IPS-20b (cell line): ENCODE measurements at regions not wholly inside any gene's neighbourhood (a gene's known extent, or its start where the extent isn't known, plus 50 kb on each side); places are given as distances from the start of the nearest gene placed in this dataset.

ENCODE experiments used
- H3K27ac ChIP-seq: one replicate; pipeline ENCODE4 v1.5.1; 2013; ENCODE audit warnings: low read length
- H3K27me3 ChIP-seq: 2 replicates; pipeline ENCODE4 v1.6.1; 2013; ENCODE audit warnings: mild to moderate bottlenecking, low read length, inconsistent platforms; ENCODE audit not compliant: insufficient read depth
- H3K36me3 ChIP-seq: 2 replicates; pipeline ENCODE4 v1.6.1; 2013; ENCODE audit warnings: low read depth, mild to moderate bottlenecking, inconsistent platforms, low read length, moderate library complexity; ENCODE audit not compliant: insufficient read depth
- H3K4me1 ChIP-seq: 2 replicates; pipeline ENCODE4 v1.6.1; 2013; ENCODE audit warnings: mild to moderate bottlenecking, control low read depth, inconsistent platforms, low read length, moderate library complexity; ENCODE audit not compliant: insufficient read depth
- H3K4me3 ChIP-seq: 2 replicates; pipeline ENCODE4 v1.5.1; 2013; ENCODE audit warnings: mild to moderate bottlenecking, low read length, inconsistent platforms
- H3K9ac ChIP-seq: 2 replicates; pipeline ENCODE4 v1.6.1; 2013; ENCODE audit warnings: low read depth, mild to moderate bottlenecking, inconsistent platforms, low read length, moderate library complexity
- H3K9me3 ChIP-seq: 2 replicates; pipeline ENCODE4 v1.6.1; 2013; ENCODE audit warnings: mild to moderate bottlenecking, low read depth, low read length, inconsistent platforms; ENCODE audit not compliant: insufficient read depth

DNA sequence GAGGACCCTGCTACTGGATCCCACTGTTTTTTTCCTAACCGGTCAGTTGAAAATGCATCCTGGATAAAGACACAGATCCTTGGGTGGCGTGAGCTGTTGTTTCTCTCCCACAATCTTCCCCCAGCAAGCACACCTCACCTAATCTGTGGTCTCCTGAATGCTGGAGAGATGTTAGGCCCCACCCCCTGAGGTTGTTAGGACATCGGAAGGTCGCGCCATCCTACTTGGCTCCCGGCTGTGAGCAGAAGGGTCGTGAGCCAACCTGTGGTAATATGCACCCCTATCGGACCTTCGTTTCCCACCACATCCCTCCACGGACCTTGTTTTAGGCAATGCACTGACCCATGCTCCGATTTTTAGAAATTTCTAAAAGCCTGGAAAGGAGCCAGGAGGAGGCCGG lies 89.9 kb upstream of the IPO9 start:
- Histone ChIP-seq H3K4me3 (peak overlapping the region; percentile 88), H3K9ac (peak overlapping the region; percentile 85; the same call in 1 of the 2 replicates), H3K36me3 (no peaks in the 10 kb centered on the region), H3K4me1 (peaks cover 57% of the 10 kb centered on the region), H3K27me3 (no peaks in the 10 kb centered on the region), H3K27ac (no peak overlapping the region), H3K9me3 (no peaks in the 10 kb centered on the region)

- peak overlapping the region; percentile 85 for H3K9ac ChIP-seq
- peak overlapping the region; percentile 32 for H3K27ac ChIP-seq
- H3K4me1 ChIP-seq, result peaks cover 57% of the 10 kb centered on the region
- no peaks in the 10 kb centered on the region for H3K36me3 ChIP-seq
- peak overlapping the region; percentile 88 for H3K4me3 ChIP-seq
- H3K9me3 ChIP-seq, result no peaks in the 10 kb centered on the region
- H3K27me3 ChIP-seq, result no peaks in the 10 kb centered on the region
Measured at GRCh38 chr1:201739492-201740085, 89.4 kb upstream of the IPO9 start.

GRCh38 chr1:201740086-201740541 lies 88.8 kb upstream of the IPO9 start:
- Histone ChIP-seq H3K4me3 (peak overlapping the region; percentile 88), H3K4me1 (peaks cover 57% of the 10 kb centered on the region), H3K9me3 (no peaks in the 10 kb centered on the region), H3K9ac (peak overlapping the region; percentile 85), H3K27me3 (no peaks in the 10 kb centered on the region), H3K27ac (peak overlapping the region; percentile 32), H3K36me3 (peaks cover 2% of the 10 kb centered on the region)

DNA sequence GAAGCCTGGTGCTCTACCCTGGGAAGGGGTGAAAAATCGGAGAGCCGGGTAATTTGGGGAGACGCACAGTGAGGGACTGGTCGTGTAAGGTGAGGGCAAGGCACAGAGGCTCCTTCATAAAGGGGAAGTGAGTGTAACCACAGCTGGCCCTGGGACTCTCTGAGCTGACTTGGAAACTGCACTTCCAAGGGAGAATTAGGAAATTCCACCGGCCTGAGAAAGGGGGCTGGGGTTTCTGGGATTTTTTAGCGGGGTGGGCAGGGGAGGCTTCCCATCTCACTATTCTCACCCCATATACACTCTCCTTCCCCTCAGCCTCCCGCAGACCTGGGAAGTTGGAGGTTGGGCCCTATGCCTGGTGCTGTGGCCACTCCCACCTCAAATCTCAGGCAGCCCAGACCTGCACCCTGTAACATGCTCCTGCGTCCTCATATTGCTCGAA lies 88.3 kb upstream of the IPO9 start:
- H3K36me3 ChIP-seq, result peaks cover 5% of the 10 kb centered on the region
- H3K9me3 ChIP-seq, result no peaks in the 10 kb centered on the region
- no peak overlapping the region for H3K27ac ChIP-seq
- peak overlapping the region; percentile 85; the same call in 1 of the 2 replicates for H3K9ac ChIP-seq
- H3K4me3 ChIP-seq, result peak overlapping the region; percentile 88
- H3K27me3 ChIP-seq, result no peaks in the 10 kb centered on the region
- peaks cover 53% of the 10 kb centered on the region for H3K4me1 ChIP-seq

GRCh38 chr1:201741763-201742342 lies 87.1 kb upstream of the IPO9 start:
- no peak overlapping the region for H3K9ac ChIP-seq
- no peak overlapping the region for H3K27ac ChIP-seq
- H3K4me1 ChIP-seq, result peaks cover 41% of the 10 kb centered on the region
- no peaks in the 10 kb centered on the region for H3K9me3 ChIP-seq
- peak overlapping the region; percentile 19; the same call in 1 of the 2 replicates for H3K4me3 ChIP-seq
- H3K27me3 ChIP-seq, result no peaks in the 10 kb centered on the region
- peaks cover 5% of the 10 kb centered on the region for H3K36me3 ChIP-seq

DNA sequence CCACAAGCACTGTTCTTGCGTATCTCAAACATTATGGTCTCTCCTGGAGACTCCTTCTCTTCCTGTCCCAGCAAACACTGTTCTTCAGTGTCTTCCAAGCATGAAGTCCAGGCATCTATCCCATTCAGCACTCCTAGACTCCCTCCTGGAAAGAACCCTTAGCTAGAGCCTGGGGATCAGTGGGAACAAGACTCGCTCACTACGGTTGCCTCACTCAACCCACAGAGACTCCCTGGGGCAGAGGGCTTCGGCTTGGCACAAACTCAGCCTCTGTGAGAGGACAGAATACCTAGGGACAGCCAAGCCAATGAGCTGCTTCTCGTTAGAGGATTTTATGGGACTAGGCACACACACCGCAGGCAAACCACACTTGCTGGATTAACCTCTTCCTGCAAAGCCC lies 86.5 kb upstream of the IPO9 start:
- no peaks in the 10 kb centered on the region for H3K9me3 ChIP-seq
- H3K4me1 ChIP-seq, result peaks cover 37% of the 10 kb centered on the region
- H3K36me3 ChIP-seq, result peaks cover 5% of the 10 kb centered on the region
- peak overlapping the region; percentile 19; the same call in 1 of the 2 replicates for H3K4me3 ChIP-seq
- no peak overlapping the region for H3K9ac ChIP-seq
- H3K27ac ChIP-seq, result no peak overlapping the region
- no peaks in the 10 kb centered on the region for H3K27me3 ChIP-seq

GRCh38 chr1:201742955-201743805 lies 85.8 kb upstream of the IPO9 start:
- H3K27ac ChIP-seq, result no peak overlapping the region
- H3K4me1 ChIP-seq, result peaks cover 37% of the 10 kb centered on the region
- no peaks in the 10 kb centered on the region for H3K9me3 ChIP-seq
- no peaks in the 10 kb centered on the region for H3K27me3 ChIP-seq
- no peak overlapping the region for H3K4me3 ChIP-seq
- no peak overlapping the region for H3K9ac ChIP-seq
- peaks cover 5% of the 10 kb centered on the region for H3K36me3 ChIP-seq

- H3K4me1 ChIP-seq, result peaks cover 37% of the 10 kb centered on the region
- peaks cover 5% of the 10 kb centered on the region for H3K36me3 ChIP-seq
- no peaks in the 10 kb centered on the region for H3K27me3 ChIP-seq
- H3K9ac ChIP-seq, result no peak overlapping the region
- H3K4me3 ChIP-seq, result no peak overlapping the region
- H3K9me3 ChIP-seq, result no peaks in the 10 kb centered on the region
- no peak overlapping the region for H3K27ac ChIP-seq
Measured at GRCh38 chr1:201745023-201745422, 83.9 kb upstream of the IPO9 start.

GRCh38 chr1:201746156-201746555 lies 82.8 kb upstream of the IPO9 start:
- Histone ChIP-seq H3K9ac (no peak overlapping the region), H3K27ac (no peak overlapping the region), H3K9me3 (no peaks in the 10 kb centered on the region), H3K4me3 (no peak overlapping the region), H3K27me3 (no peaks in the 10 kb centered on the region), H3K4me1 (peaks cover 44% of the 10 kb centered on the region), H3K36me3 (peaks cover 5% of the 10 kb centered on the region)

DNA sequence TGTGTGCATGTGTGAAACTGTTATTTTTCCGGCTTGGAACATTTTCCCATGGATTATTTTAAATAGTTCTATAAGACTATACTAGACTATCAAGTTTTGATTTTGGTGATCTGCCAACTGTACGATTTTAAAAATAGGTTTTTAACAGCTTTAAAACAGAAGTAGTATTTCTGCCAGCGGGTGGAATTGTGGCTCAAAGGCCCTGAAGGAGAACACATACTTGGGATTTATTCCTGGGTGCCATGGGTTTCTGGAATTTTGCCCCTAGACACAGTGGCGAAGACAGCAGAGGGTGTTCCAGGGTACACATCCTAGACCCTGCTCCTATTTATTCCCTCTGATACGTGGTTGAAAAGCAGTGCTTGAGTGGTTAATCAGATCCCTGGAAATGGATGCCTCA lies 81.7 kb upstream of the IPO9 start:
- peaks cover 5% of the 10 kb centered on the region for H3K36me3 ChIP-seq
- H3K9ac ChIP-seq, result no peak overlapping the region
- no peak overlapping the region for H3K27ac ChIP-seq
- H3K27me3 ChIP-seq, result no peaks in the 10 kb centered on the region
- H3K4me1 ChIP-seq, result peaks cover 44% of the 10 kb centered on the region
- H3K9me3 ChIP-seq, result no peaks in the 10 kb centered on the region
- no peak overlapping the region for H3K4me3 ChIP-seq

DNA sequence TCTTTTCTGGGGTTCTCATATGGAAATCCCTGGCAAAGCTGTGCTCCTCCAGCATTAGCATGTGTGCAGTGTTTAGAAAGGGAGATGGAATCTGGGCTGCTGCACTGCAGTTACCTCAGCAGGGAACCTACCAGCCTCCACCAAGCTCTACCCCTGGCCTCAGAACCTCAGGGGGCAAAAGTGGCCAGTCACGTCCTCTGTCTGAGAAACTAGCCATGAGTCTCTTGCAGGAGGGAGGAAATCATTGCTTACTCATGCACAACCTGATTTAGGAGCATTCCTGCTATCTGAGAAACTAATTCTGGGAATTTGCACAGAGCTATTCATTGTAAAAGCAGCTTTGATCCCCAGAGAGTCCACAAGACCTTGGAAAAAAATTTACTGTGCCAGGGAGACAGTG lies 80.6 kb upstream of the IPO9 start:
- Histone ChIP-seq H3K27ac (peak overlapping the region; percentile 43), H3K36me3 (peaks cover 5% of the 10 kb centered on the region), H3K4me1 (peaks cover 52% of the 10 kb centered on the region), H3K27me3 (no peaks in the 10 kb centered on the region), H3K9ac (no peak overlapping the region), H3K4me3 (no peak overlapping the region), H3K9me3 (no peaks in the 10 kb centered on the region)
